BJ (cell line): ENCODE measurements at regions not wholly inside any gene's neighbourhood (a gene's known extent, or its start where the extent isn't known, plus 50 kb on each side); places are given as distances from the start of the nearest gene placed in this dataset.

Experiments used
- CTCF ChIA-PET: fragments of 350-600 bp; formaldehyde crosslinking; extraction: SDS; loops from one replicate; lab custom pipeline; 2021; ENCODE audit warnings: antibody characterized with exemption, inconsistent platforms; lab: Yijun Ruan, JAX
- POLR2A ChIA-PET: fragments of 300-600 bp; sonication (Branson Sonifier 250); formaldehyde crosslinking; extraction: SDS; loops from one replicate; lab custom pipeline; 2021; ENCODE audit warnings: antibody characterized with exemption; lab: Charles Lee
- DNase-seq: peaks from one replicate; pipeline ENCODE4 v3.0.0-alpha.2; 2011; ENCODE audit warnings: low read depth
- H3K27me3 ChIP-seq: 2 replicates; pipeline ENCODE4 v1.6.0; 2011; ENCODE audit warnings: low read length; ENCODE audit not compliant: control insufficient read depth, insufficient read depth
- H3K36me3 ChIP-seq: 2 replicates; pipeline ENCODE4 v1.5.1; 2011; ENCODE audit warnings: low read length; ENCODE audit not compliant: control insufficient read depth, insufficient read depth
- H3K4me3 ChIP-seq: 2 replicates; pipeline ENCODE4 v1.5.1; 2011; ENCODE audit warnings: low read depth, mild to moderate bottlenecking, control low read depth, low read length
- CTCF ChIP-seq: IDR thresholded peaks from 2 replicates; pipeline ENCODE4 v1.5.1; 2011; ENCODE audit warnings: low read depth, mild to moderate bottlenecking, control low read depth, inconsistent platforms, low read length, moderate library complexity; ENCODE audit not compliant: insufficient read depth

DNA sequence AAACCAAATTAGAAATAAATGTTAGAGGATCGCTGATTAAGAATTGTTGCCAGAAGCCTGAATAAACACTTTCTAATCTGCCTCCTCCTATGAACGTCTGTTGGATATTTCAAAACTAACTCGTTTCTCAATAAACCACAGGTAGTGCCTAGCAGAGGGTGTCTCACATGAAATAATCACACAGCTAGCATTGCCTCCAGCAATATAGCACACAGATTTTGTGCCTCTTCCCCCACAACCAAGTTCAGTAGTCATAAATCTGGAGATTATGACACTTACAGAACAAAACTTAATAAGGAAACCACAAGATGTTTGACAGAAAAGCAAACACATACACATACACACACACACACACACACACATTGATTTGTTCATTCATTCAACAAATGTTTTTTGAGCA lies 173.2 kb upstream of the CDH10 start:
- H3K4me3 ChIP-seq: no peak overlapping the region
- POLR2A ChIA-PET: no interaction called here
- H3K27me3 ChIP-seq: no peaks in the 10 kb centered on the region
- H3K36me3 ChIP-seq: no peaks in the 10 kb centered on the region
- no peak for DNase-seq
- CTCF ChIA-PET: no interaction called here
- no peak for TF ChIP-seq CTCF

DNA sequence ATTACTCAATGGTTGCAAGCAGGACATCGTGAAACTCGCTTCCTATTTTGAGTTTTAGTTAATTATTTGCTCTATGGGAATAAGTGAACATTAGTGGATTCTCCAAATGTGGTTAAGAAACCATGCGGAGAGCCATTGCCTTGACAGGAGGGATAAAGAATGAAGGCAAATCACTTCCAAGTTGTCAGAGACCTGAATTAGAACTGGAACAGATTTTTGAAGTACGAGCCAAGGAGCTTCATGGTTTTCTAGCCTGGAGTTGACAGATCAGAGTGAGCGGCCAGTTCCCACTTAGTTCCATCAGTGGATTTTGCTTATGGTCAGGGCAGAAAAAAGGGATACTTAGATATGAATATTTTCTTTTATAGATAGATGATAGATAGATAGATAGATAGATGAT lies 171.4 kb upstream of the CDH10 start:
- no peak for DNase-seq
- no peaks in the 10 kb centered on the region for H3K36me3 ChIP-seq
- TF ChIP-seq CTCF: no peak
- ChIA-PET POLR2A (no interaction called here), CTCF (no interaction called here)
- no peak overlapping the region for H3K4me3 ChIP-seq
- no peaks in the 10 kb centered on the region for H3K27me3 ChIP-seq

GRCh38 chr5:24805230-24805629 lies 160.5 kb upstream of the CDH10 start:
- ChIA-PET CTCF (no interaction called here), POLR2A (no interaction called here)
- H3K4me3 ChIP-seq: no peak overlapping the region
- no peak for DNase-seq
- no peak for TF ChIP-seq CTCF
- H3K27me3 ChIP-seq: no peaks in the 10 kb centered on the region
- H3K36me3 ChIP-seq: no peaks in the 10 kb centered on the region

GRCh38 chr5:24804221-24804681 lies 159.5 kb upstream of the CDH10 start:
- Histone ChIP-seq H3K36me3 (no peaks in the 10 kb centered on the region), H3K27me3 (no peaks in the 10 kb centered on the region), H3K4me3 (no peak overlapping the region)
- ChIA-PET POLR2A (no interaction called here), CTCF (interaction anchor here (0.6 kb wide), 1 partner anchor 75 kb away, joined by 3 read pairs; no protein-coding TSS in a partner anchor)
- no peak for TF ChIP-seq CTCF
- no peak for DNase-seq

DNA sequence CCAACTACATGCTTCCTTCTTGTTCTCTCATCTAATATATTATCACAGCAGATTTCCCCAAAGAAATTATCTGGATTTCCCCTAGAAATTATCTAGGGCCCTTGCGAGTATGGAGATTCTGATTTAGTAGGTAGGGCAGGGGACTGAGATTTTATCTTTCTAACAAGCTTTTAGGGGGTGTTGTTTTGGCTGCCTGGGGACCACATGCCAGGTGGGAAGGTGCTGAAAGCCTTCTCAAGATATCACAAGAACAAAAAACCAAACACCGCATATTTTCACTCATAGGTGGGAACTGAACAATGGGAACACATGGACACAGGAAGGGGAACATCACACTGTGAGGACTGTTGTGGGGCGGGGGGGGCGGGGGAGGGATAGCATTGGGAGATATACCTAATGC lies 146.5 kb upstream of the CDH10 start:
- H3K36me3 ChIP-seq: no peaks in the 10 kb centered on the region
- no peak for DNase-seq
- POLR2A ChIA-PET: no interaction called here
- H3K4me3 ChIP-seq: no peak overlapping the region
- CTCF ChIA-PET: no interaction called here
- no peak for TF ChIP-seq CTCF
- H3K27me3 ChIP-seq: no peaks in the 10 kb centered on the region
